Activated B cell treated with CpG ODN at 0.5 μM for 24 hours (primary cell): ENCODE measurements at regions not wholly inside any gene's neighbourhood (a gene's known extent, or its start where the extent isn't known, plus 50 kb on each side); places are given as distances from the start of the nearest gene placed in this dataset.

Source experiments
- ATAC-seq: fragments of 200-7000 bp; cut with Tn5 transposase; one replicate; pipeline ENCODE4 v1.10.0; 2021; ENCODE audit warnings: low read depth, mild to moderate bottlenecking, moderate library complexity
- CTCF ChIA-PET: fragments of 350-600 bp; sonication (Branson Sonifier 250); formaldehyde crosslinking; loops from one replicate; lab custom pipeline; 2021; ENCODE audit warnings: antibody characterized with exemption; lab: Charles Lee
- POLR2A ChIA-PET: fragments of 350-600 bp; sonication (Branson Sonifier 250); formaldehyde crosslinking; loops from one replicate; lab custom pipeline; 2021; ENCODE audit warnings: antibody characterized with exemption; lab: Charles Lee
- DNase-seq: peaks from one replicate; pipeline ENCODE4 v3.0.0; 2022
- H3K27ac Mint-ChIP-seq: one replicate; pipeline ENCODE4 v1.8.0; 2020; ENCODE audit warnings: mixed read lengths
- H3K27me3 Mint-ChIP-seq: one replicate; pipeline ENCODE4 v1.8.0; 2021; ENCODE audit warnings: mixed read lengths
- H3K36me3 Mint-ChIP-seq: one replicate; pipeline ENCODE4 v1.8.0; 2021; ENCODE audit warnings: low read depth, mixed read lengths
- H3K4me1 Mint-ChIP-seq: one replicate; pipeline ENCODE4 v1.8.0; 2021; ENCODE audit warnings: mixed read lengths
- H3K4me3 Mint-ChIP-seq: one replicate; pipeline ENCODE4 v1.8.0; 2020; ENCODE audit warnings: mild to moderate bottlenecking, mixed read lengths
- H3K9me3 Mint-ChIP-seq: one replicate; pipeline ENCODE4 v1.8.0; 2020; ENCODE audit warnings: mixed read lengths
- intact Hi-C: fragments of 100-400 bp; cut with micrococcal nuclease; formaldehyde crosslinking; loops from one replicate; pipeline ENCODE4 v1.15.1; 2024
- TF ChIP-seq, protein P1 (sequence below): fragments of 200-600 bp; IDR thresholded peaks from one replicate; pipeline ENCODE4 v1.8.0; 2022; ENCODE audit warnings: antibody characterized with exemption, mild to moderate bottlenecking

DNA sequence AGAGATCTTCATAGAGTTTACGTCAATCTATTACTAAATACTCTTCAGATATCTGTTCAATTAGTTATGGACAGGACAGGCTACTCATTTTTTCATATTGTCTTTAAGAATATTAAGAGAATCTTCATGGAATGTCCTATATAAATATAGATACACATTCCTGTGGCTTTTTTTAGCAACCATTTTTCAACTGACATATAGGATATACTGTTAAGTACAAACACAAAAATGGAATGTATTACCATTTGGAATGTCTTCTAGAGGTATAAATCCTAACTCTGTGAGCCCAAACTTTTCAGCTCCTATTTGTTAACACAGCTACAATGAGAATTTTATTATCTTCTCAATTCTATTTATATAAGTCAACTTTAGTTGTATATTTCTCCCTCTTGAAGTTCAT lies 239.6 kb upstream of the DEFB112 start:
- DNase-seq (no peak), ATAC-seq (no peak)
- H3K27me3 Mint-ChIP-seq: no peaks in the 10 kb centered on the region
- no peaks in the 10 kb centered on the region for H3K4me1 Mint-ChIP-seq
- H3K9me3 Mint-ChIP-seq: peaks cover 10% of the 10 kb centered on the region
- POLR2A ChIA-PET: no interaction called here
- TF ChIP-seq, protein P1, sequence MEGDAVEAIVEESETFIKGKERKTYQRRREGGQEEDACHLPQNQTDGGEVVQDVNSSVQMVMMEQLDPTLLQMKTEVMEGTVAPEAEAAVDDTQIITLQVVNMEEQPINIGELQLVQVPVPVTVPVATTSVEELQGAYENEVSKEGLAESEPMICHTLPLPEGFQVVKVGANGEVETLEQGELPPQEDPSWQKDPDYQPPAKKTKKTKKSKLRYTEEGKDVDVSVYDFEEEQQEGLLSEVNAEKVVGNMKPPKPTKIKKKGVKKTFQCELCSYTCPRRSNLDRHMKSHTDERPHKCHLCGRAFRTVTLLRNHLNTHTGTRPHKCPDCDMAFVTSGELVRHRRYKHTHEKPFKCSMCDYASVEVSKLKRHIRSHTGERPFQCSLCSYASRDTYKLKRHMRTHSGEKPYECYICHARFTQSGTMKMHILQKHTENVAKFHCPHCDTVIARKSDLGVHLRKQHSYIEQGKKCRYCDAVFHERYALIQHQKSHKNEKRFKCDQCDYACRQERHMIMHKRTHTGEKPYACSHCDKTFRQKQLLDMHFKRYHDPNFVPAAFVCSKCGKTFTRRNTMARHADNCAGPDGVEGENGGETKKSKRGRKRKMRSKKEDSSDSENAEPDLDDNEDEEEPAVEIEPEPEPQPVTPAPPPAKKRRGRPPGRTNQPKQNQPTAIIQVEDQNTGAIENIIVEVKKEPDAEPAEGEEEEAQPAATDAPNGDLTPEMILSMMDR: no peak
- no peak overlapping the region for H3K27ac Mint-ChIP-seq
- no peak overlapping the region for H3K4me3 Mint-ChIP-seq
- no peaks in the 10 kb centered on the region for H3K36me3 Mint-ChIP-seq
- CTCF ChIA-PET: no interaction called here
- intact Hi-C loops: no loop called here

DNA sequence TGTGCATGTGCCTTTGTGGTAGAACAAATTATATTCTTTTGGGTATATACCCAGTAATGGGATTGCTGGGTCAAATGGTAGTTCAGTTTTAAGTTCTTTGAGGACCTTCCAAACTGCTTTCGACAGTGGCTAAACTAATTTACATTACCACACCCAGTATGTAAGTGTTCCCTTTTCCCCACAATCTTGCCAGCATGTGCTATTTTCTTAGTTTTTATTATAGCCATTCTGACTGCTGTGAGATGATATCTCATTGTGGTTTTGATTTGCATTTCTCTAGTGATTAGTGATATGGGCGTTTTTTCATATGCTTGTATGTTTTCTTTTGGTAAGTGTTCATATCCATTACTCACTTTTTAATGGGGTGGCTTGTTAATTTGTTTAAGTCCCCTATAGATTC lies 251.6 kb upstream of the DEFB112 start:
- DNase-seq: no peak
- no peak overlapping the region for H3K27ac Mint-ChIP-seq
- no peaks in the 10 kb centered on the region for H3K36me3 Mint-ChIP-seq
- H3K27me3 Mint-ChIP-seq: no peaks in the 10 kb centered on the region
- H3K4me3 Mint-ChIP-seq: no peak overlapping the region
- no peak for ATAC-seq
- POLR2A ChIA-PET: no interaction called here
- TF ChIP-seq, protein P1: no peak
- H3K9me3 Mint-ChIP-seq: peaks cover 5% of the 10 kb centered on the region
- no peaks in the 10 kb centered on the region for H3K4me1 Mint-ChIP-seq
- CTCF ChIA-PET: no interaction called here
- intact Hi-C loops: no loop called here

DNA sequence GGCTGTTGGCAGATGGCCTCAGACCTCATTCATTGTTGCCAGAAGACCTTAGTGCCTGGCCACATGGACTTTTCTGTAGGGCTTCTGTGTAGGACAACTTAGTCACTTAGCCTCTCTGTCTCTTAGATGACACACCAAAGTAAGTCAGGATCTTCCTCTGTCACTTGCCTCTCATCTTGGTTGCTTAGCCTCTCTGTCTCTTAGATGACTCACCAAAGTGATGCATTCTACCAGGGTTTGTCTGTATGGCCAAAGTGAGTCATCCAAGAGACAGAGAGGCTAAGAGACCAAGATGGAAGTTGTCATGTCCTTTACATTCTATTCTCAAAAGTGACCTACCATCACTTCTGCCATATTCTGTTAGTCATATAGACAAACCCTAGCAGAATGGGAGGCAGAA lies 255.9 kb upstream of the DEFB112 start:
- peaks cover 3% of the 10 kb centered on the region for H3K9me3 Mint-ChIP-seq
- no peak overlapping the region for H3K4me3 Mint-ChIP-seq
- TF ChIP-seq, protein P1: no peak
- CTCF ChIA-PET: no interaction called here
- no peaks in the 10 kb centered on the region for H3K4me1 Mint-ChIP-seq
- no peaks in the 10 kb centered on the region for H3K36me3 Mint-ChIP-seq
- POLR2A ChIA-PET: no interaction called here
- ATAC-seq (no peak), DNase-seq (no peak)
- no peak overlapping the region for H3K27ac Mint-ChIP-seq
- no peaks in the 10 kb centered on the region for H3K27me3 Mint-ChIP-seq
- intact Hi-C loops: no loop called here

DNA sequence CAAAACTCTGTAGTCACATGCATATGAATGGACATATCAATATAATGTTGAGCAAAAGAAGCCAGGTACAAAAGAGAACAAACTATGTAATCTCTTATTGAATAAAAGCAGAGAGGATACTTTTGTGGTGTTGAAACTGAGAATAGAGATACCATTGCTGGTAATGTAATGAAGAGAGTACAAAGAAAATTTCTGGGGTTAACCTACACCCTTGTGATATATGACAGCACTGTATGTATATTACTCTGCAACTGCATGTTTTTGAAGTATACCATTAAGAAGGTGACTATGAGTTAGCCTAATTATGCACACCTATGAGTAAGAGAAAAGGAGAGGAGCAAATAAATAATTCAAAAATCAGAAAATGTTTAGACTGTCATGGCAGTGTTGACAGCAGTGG lies 268.8 kb upstream of the DEFB112 start:
- Mint-ChIP-seq H3K36me3 (no peaks in the 10 kb centered on the region), H3K27ac (no peak overlapping the region), H3K4me3 (no peak overlapping the region), H3K4me1 (no peaks in the 10 kb centered on the region), H3K27me3 (no peaks in the 10 kb centered on the region), H3K9me3 (peaks cover 7% of the 10 kb centered on the region)
- intact Hi-C loops: no loop called here
- no peak for ATAC-seq
- ChIA-PET POLR2A (no interaction called here), CTCF (no interaction called here)
- TF ChIP-seq, protein P1: no peak
- DNase-seq: no peak

DNA sequence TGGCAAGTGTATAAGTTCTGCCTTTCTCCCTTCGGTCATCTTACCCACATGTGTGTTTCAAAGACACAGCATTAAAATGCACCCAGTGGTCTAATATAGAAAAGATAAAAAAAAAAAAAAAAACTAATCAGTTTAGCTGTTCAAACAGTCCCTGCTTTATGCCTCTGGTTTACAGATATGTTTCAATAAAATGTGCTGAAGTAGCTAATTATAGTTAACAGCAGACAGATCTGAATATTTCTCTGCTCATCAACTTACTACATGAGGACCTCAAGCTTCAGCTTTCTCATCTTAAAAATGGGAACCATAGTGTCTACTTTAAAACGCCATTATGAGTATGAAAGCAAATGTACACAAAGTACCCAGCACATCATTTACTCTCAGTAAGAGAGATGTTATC lies 280.6 kb upstream of the DEFB112 start:
- intact Hi-C loops: no loop called here
- no peaks in the 10 kb centered on the region for H3K4me1 Mint-ChIP-seq
- POLR2A ChIA-PET: no interaction called here
- TF ChIP-seq, protein P1: no peak
- H3K9me3 Mint-ChIP-seq: peaks cover 16% of the 10 kb centered on the region
- no peaks in the 10 kb centered on the region for H3K27me3 Mint-ChIP-seq
- no peak overlapping the region for H3K4me3 Mint-ChIP-seq
- DNase-seq: no peak
- H3K27ac Mint-ChIP-seq: no peak overlapping the region
- CTCF ChIA-PET: no interaction called here
- no peaks in the 10 kb centered on the region for H3K36me3 Mint-ChIP-seq
- ATAC-seq: no peak
